AG04450 (cell line): ENCODE measurements at regions not wholly inside any gene's neighbourhood (a gene's known extent, or its start where the extent isn't known, plus 50 kb on each side); places are given as distances from the start of the nearest gene placed in this dataset. TPM values are rescaled to one million over a fixed set of nuclear protein-coding genes. Genes with fewer than 3 reads are reported as not detected.

ENCODE experiments used
- CTCF ChIA-PET: fragments of 300-600, 350-600 bp; formaldehyde crosslinking; extraction: SDS; loops from one replicate; lab custom pipeline; 2022; ENCODE audit warnings: antibody characterized with exemption, inconsistent platforms; lab: Charles Lee
- POLR2A ChIA-PET: fragments of 350-600 bp; formaldehyde crosslinking; extraction: SDS; loops from one replicate; lab custom pipeline; 2021; ENCODE audit warnings: antibody characterized with exemption, inconsistent platforms; lab: Yijun Ruan, JAX
- DNase-seq: peaks from one replicate; pipeline ENCODE4 v3.0.0-alpha.2; 2011; ENCODE audit warnings: low read depth, low spot score
- H3K27ac ChIP-seq: one replicate; pipeline ENCODE4 v1.5.1; 2012; ENCODE audit warnings: low read depth, low read length, control low read depth
- H3K27me3 ChIP-seq: one replicate; pipeline ENCODE4 v1.6.0; 2012; ENCODE audit warnings: low read length; ENCODE audit not compliant: control insufficient read depth, insufficient read depth
- H3K4me3 ChIP-seq: 2 replicates; pipeline ENCODE4 v1.5.1; 2011; ENCODE audit warnings: mild to moderate bottlenecking, low read depth, low read length, control low read depth
- H3K9me3 ChIP-seq: 2 replicates; pipeline ENCODE4 v1.5.1; 2012; ENCODE audit warnings: low read length; ENCODE audit not compliant: control insufficient read depth, insufficient read depth
- CTCF ChIP-seq: IDR thresholded peaks from 2 replicates; pipeline ENCODE4 v1.5.1; 2011; ENCODE audit warnings: low read depth, low read length, control low read depth, inconsistent platforms
- small RNA-seq: library from RNA; depleted of rRNA; stranded (forward); fragments of <200 nt; gene quantifications from one replicate; pipeline ENCODE3, GENCODE V24; 2012; ENCODE audit warnings: low read depth; ENCODE audit not compliant: insufficient read length

GRCh38 chr12:67202678-67203012, 66.5 kb upstream of the CAND1 start:
- DNase-seq, result no peak
- no peaks in the 10 kb centered on the region for H3K27me3 ChIP-seq
- no peaks in the 10 kb centered on the region for H3K9me3 ChIP-seq
- ChIA-PET POLR2A (interaction anchor here (0.7 kb wide), 1 partner anchor 99 kb away, joined by 6 read pairs; no protein-coding TSS in a partner anchor), CTCF (interaction anchor here (1.4 kb wide), 1 partner anchor 41 kb away, joined by 4 read pairs; no protein-coding TSS in a partner anchor)
- H3K27ac ChIP-seq, result no peak overlapping the region
- TF ChIP-seq CTCF, result no peak
- no peak overlapping the region for H3K4me3 ChIP-seq

GRCh38 chr12:67208281-67209067, 60.7 kb upstream of the CAND1 start:
- no peak for TF ChIP-seq CTCF
- ChIA-PET POLR2A (no interaction called here), CTCF (no interaction called here)
- Histone ChIP-seq H3K4me3 (no peak overlapping the region), H3K9me3 (no peaks in the 10 kb centered on the region), H3K27ac (no peak overlapping the region), H3K27me3 (no peaks in the 10 kb centered on the region)
- DNase-seq, result no peak

- no peak for DNase-seq
- no peak overlapping the region for H3K4me3 ChIP-seq
- H3K9me3 ChIP-seq, result no peaks in the 10 kb centered on the region
- TF ChIP-seq CTCF, result no peak
- ChIA-PET CTCF (no interaction called here), POLR2A (no interaction called here)
- no peaks in the 10 kb centered on the region for H3K27me3 ChIP-seq
- H3K27ac ChIP-seq, result no peak overlapping the region
Observed at GRCh38 chr12:67211029-67211428, 58.1 kb upstream of the CAND1 start.

GRCh38 chr12:67211494-67211893, 57.7 kb upstream of the CAND1 start:
- no peak overlapping the region for H3K27ac ChIP-seq
- ChIA-PET CTCF (no interaction called here), POLR2A (no interaction called here)
- TF ChIP-seq CTCF, result no peak
- H3K4me3 ChIP-seq, result no peak overlapping the region
- H3K9me3 ChIP-seq, result no peaks in the 10 kb centered on the region
- no peaks in the 10 kb centered on the region for H3K27me3 ChIP-seq
- DNase-seq, result no peak

- no peak for TF ChIP-seq CTCF
- CTCF ChIA-PET, result interaction anchor here (0.8 kb wide), 1 partner anchor 57 kb away, joined by 3 read pairs; no protein-coding TSS in a partner anchor
- no peaks in the 10 kb centered on the region for H3K9me3 ChIP-seq
- POLR2A ChIA-PET, result no interaction called here
- no peak overlapping the region for H3K4me3 ChIP-seq
- H3K27ac ChIP-seq, result no peak overlapping the region
- DNase-seq, result no peak
- no peaks in the 10 kb centered on the region for H3K27me3 ChIP-seq
Observed at GRCh38 chr12:67217647-67218046, 51.5 kb upstream of the CAND1 start.

Small RNA genes lying in the stretch of these regions (small RNA-seq; reads per million reads assigned to genes)
- gene AC073530.2, result not detected
